Natural killer cell (primary cell): ENCODE measurements at regions not wholly inside any gene's neighbourhood (a gene's known extent, or its start where the extent isn't known, plus 50 kb on each side); places are given as distances from the start of the nearest gene placed in this dataset.

Source experiments
- ATAC-seq, 3 donors: fragments of 150-1000 bp in 2 of 3; fragments of 200-7000 bp in 1 of 3; cut with Tn5 transposase; 1 replicate in 1 of 3; 2 replicates in 2 of 3; pipeline ENCODE4 v1.10.0; 2021; ENCODE audit warnings: mild to moderate bottlenecking in 2 of 3, moderate library complexity in 2 of 3
- DNase-seq, 2 donors: peaks; one replicate each; pipeline versions ENCODE4 v3.0.0 to v3.0.0-alpha.2; 2013 to 2021; ENCODE audit warnings: mixed read lengths in 1 of 2
- H3K27ac ChIP-seq: one replicate; pipeline ENCODE4 v1.5.1; 2013; ENCODE audit warnings: mild to moderate bottlenecking, low read length
- H3K27me3 ChIP-seq: one replicate; pipeline ENCODE4 v1.6.1; 2013; ENCODE audit warnings: low read length; ENCODE audit not compliant: control insufficient read depth, insufficient read depth
- H3K36me3 ChIP-seq: one replicate; pipeline ENCODE4 v1.6.1; 2013; ENCODE audit warnings: low read length; ENCODE audit not compliant: control insufficient read depth, insufficient read depth
- H3K4me1 ChIP-seq: one replicate; pipeline ENCODE4 v1.6.1; 2013; ENCODE audit warnings: low read length; ENCODE audit not compliant: control insufficient read depth, insufficient read depth
- H3K4me3 ChIP-seq: one replicate; pipeline ENCODE4 v1.5.1; 2013; ENCODE audit warnings: low read length
- H3K9me3 ChIP-seq: one replicate; pipeline ENCODE4 v1.6.1; 2013; ENCODE audit warnings: low read length; ENCODE audit not compliant: control insufficient read depth, insufficient read depth
- H3K27ac Mint-ChIP-seq, 2 donors: one replicate each; pipeline ENCODE4 v1.8.0; 2022; ENCODE audit warnings: mild to moderate bottlenecking in 2 of 2, mixed read lengths in 2 of 2, moderate library complexity in 1 of 2
- H3K27me3 Mint-ChIP-seq, 2 donors: one replicate each; pipeline ENCODE4 v1.8.0; 2022; ENCODE audit warnings: low read depth in 2 of 2, mixed read lengths in 2 of 2
- H3K36me3 Mint-ChIP-seq: one replicate; pipeline ENCODE4 v1.8.0; 2022; ENCODE audit warnings: mixed read lengths
- H3K4me1 Mint-ChIP-seq, 2 donors: one replicate each; pipeline ENCODE4 v1.8.0; 2022; ENCODE audit warnings: mixed read lengths in 2 of 2
- H3K4me3 Mint-ChIP-seq: one replicate; pipeline ENCODE4 v1.8.0; 2022; ENCODE audit warnings: mild to moderate bottlenecking, moderate library complexity, mixed read lengths
- H3K9me3 Mint-ChIP-seq, 2 donors: one replicate each; pipeline ENCODE4 v1.8.0; 2022; ENCODE audit warnings: mixed read lengths in 2 of 2
- WGBS: methylation state at CpG from one replicate; pipeline ENCODE4 v1.1.7; 2013; ENCODE audit warnings: missing lambda C conversion rate; ENCODE audit not compliant: insufficient coverage; 5-methylcytosine and 5-hydroxymethylcytosine counted together
- intact Hi-C: fragments of 100-400 bp; cut with micrococcal nuclease; formaldehyde crosslinking; loops from one replicate; pipeline ENCODE4 v1.14.2; 2022
- TF ChIP-seq, protein P1 (sequence below): fragments of 200-600 bp; IDR thresholded peaks from one replicate; pipeline ENCODE4 v1.8.0; 2022; ENCODE audit warnings: antibody characterized with exemption

DNA sequence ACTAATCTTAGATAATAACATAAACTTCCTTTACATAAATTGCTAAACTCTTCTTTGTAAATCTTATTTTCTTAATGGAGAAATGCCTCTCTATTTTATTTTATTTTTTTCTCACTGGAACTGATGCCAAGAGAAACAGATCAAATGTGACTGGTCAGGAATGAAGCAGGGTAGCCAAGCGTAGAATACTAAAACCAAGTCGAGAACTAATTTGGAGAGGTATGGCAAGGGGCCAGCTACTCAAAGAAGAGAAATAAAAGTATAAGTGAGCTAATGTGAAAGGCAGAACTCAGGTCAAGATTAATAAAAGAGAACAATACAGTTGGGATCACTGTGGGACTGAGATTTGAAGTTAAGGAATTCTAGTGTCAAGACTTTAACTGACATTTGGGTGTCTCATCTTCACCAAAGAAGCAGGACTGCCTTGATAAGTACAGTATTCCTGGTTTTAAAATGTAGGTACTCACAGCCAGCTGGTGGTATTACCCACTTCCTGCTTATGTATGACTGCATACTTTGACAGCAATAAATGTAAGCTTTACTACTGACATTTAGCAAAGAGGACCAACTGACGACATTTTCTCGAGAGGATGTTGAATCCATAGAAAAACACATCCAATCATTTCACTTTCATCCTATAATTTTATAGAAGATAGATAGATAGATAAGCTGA, 1192.2 kb downstream of the EFNB2 start:
- no peaks in the 10 kb centered on the region for H3K27me3 ChIP-seq
- no peaks in the 10 kb centered on the region for H3K9me3 ChIP-seq

DNA sequence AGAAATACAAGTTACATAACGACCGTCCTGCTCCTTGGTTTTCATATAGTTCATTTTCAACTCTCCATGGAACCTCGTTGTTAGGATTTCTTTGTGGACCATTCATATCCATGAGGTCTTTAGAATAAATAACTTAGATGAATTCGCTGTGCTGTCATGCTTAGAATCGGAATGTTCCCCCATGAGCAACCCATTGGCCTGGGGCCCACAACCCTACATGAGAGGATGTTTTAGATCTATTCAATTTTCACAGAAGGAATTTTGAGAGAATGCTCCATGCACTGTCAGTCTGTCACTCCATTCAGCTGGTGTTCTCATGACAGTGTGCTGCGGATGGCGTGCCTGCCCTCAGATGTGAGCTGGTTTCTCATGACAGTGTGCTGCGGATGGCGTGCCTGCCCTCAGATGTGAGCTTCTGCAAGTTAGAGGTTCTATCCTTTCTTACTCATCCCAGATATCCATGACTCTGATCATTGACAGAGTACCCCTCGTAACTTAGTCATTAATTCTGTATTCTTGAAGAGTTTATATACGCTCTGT, 1193.1 kb downstream of the EFNB2 start:
- no peak for DNase-seq
- H3K27me3 Mint-ChIP-seq = peaks cover 0 to 3% of the 10 kb centered on the region in 2 donors
- no peak overlapping the region for H3K4me3 ChIP-seq

More for the DNA sequence above, 1192.2 kb downstream of the EFNB2 start:
- Histone ChIP-seq H3K4me3 (no peak overlapping the region), H3K4me1 (no peaks in the 10 kb centered on the region), H3K36me3 (no peaks in the 10 kb centered on the region), H3K27ac (no peak overlapping the region)
- intact Hi-C loops = no loop called here
- Mint-ChIP-seq H3K4me1 (peaks cover 0 to 6% of the 10 kb centered on the region in 2 donors), H3K4me3 (peak overlapping the region; percentile 17), H3K9me3 (no peaks in the 10 kb centered on the region), H3K27ac (no peak overlapping the region), H3K27me3 (peaks cover 0 to 1% of the 10 kb centered on the region in 2 donors), H3K36me3 (no peaks in the 10 kb centered on the region)
- ATAC-seq (peak in 2 of 3 donors; percentile 38 to 66), DNase-seq (peak in 1 of 2 donors; percentile 2)
- TF ChIP-seq, protein P1, sequence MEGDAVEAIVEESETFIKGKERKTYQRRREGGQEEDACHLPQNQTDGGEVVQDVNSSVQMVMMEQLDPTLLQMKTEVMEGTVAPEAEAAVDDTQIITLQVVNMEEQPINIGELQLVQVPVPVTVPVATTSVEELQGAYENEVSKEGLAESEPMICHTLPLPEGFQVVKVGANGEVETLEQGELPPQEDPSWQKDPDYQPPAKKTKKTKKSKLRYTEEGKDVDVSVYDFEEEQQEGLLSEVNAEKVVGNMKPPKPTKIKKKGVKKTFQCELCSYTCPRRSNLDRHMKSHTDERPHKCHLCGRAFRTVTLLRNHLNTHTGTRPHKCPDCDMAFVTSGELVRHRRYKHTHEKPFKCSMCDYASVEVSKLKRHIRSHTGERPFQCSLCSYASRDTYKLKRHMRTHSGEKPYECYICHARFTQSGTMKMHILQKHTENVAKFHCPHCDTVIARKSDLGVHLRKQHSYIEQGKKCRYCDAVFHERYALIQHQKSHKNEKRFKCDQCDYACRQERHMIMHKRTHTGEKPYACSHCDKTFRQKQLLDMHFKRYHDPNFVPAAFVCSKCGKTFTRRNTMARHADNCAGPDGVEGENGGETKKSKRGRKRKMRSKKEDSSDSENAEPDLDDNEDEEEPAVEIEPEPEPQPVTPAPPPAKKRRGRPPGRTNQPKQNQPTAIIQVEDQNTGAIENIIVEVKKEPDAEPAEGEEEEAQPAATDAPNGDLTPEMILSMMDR = no peak
- WGBS = 89% methylated on average over 2 of the region's 4 CpGs

DNA sequence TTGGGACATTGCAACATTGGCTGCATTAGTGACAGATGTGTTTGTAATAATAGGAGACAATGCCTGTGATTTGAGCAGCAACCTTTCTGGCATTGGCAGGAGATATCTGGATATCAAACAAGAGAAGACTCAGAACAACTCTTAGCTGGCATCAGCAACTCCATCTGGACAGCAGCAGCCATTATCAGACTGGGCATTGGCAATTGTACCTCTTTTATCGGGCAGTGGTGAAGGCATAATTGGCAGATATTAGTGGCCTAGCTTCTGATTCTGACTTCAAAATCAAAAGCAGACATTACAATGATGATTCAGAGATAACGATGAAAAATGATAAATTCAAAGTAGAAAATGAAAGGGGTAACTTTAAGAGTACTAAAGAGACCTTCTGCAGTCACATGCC, 1193.7 kb downstream of the EFNB2 start:
- 95% methylated on average over 2 of the region's 2 CpGs for WGBS
- H3K4me1 Mint-ChIP-seq = peaks cover 0 to 6% of the 10 kb centered on the region in 2 donors
- intact Hi-C loops = no loop called here

More for the DNA sequence above, 1193.1 kb downstream of the EFNB2 start:
- Histone ChIP-seq H3K36me3 (no peaks in the 10 kb centered on the region), H3K27me3 (no peaks in the 10 kb centered on the region), H3K4me1 (no peaks in the 10 kb centered on the region), H3K9me3 (no peaks in the 10 kb centered on the region), H3K27ac (no peak overlapping the region)
- WGBS = 94% methylated on average over 9 of the region's 11 CpGs
- no peak overlapping the region for H3K27ac Mint-ChIP-seq
- ATAC-seq = no peak
- intact Hi-C loops = no loop called here
- no peaks in the 10 kb centered on the region for H3K36me3 Mint-ChIP-seq
- TF ChIP-seq, protein P1 = no peak
- no peak overlapping the region for H3K4me3 Mint-ChIP-seq
- peaks cover 0 to 6% of the 10 kb centered on the region in 2 donors for H3K4me1 Mint-ChIP-seq
- no peaks in the 10 kb centered on the region for H3K9me3 Mint-ChIP-seq

More for the DNA sequence above, 1193.7 kb downstream of the EFNB2 start:
- TF ChIP-seq, protein P1 = no peak
- DNase-seq (no peak), ATAC-seq (no peak)
- H3K27me3 Mint-ChIP-seq = peaks cover 0 to 3% of the 10 kb centered on the region in 2 donors
- Histone ChIP-seq H3K27ac (no peak overlapping the region), H3K36me3 (no peaks in the 10 kb centered on the region), H3K4me3 (no peak overlapping the region), H3K9me3 (no peaks in the 10 kb centered on the region), H3K4me1 (no peaks in the 10 kb centered on the region), H3K27me3 (no peaks in the 10 kb centered on the region)
- no peaks in the 10 kb centered on the region for H3K9me3 Mint-ChIP-seq
- no peak overlapping the region for H3K4me3 Mint-ChIP-seq
- H3K36me3 Mint-ChIP-seq = no peaks in the 10 kb centered on the region
- no peak overlapping the region for H3K27ac Mint-ChIP-seq
